GM19240 (cell line): ENCODE measurements at regions not wholly inside any gene's neighbourhood (a gene's known extent, or its start where the extent isn't known, plus 50 kb on each side); places are given as distances from the start of the nearest gene placed in this dataset.
"Not testable (repeated sequence)": the region's sequence is repeated elsewhere in the genome, so short reads cannot be mapped to it uniquely, and the experiment has no call there.

Experiments used
- DNase-seq: peaks from one replicate; pipeline ENCODE4 v3.0.0; 2011; ENCODE audit warnings: low spot score; ENCODE audit not compliant: insufficient read length

- DNase-seq, result no peak
These were observed 335.0 kb upstream of the ID2 start for GRCh38 chr2:8346706-8347430.

- not testable (repeated sequence) for DNase-seq
These were observed 332.9 kb upstream of the ID2 start for GRCh38 chr2:8348911-8349310.

DNA sequence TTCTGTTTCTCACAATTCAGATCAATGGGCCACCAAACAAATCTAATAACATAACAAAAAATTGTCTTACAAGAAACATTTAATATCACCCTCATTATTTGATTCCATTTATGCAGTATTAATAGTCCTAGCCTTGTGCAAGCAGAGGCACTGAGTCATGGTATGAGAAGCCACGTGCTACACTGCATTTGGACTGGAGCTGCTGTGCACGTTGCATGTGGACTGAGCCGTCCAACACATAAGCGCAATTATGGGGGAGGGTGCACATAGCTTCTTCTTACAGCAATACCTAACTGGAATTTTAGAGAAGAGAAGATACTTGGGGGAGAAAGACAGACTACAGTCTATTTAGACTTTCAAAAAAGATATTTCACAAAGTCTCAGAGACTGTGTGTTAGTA lies 329.6 kb upstream of the ID2 start:
- DNase-seq, result no peak

DNA sequence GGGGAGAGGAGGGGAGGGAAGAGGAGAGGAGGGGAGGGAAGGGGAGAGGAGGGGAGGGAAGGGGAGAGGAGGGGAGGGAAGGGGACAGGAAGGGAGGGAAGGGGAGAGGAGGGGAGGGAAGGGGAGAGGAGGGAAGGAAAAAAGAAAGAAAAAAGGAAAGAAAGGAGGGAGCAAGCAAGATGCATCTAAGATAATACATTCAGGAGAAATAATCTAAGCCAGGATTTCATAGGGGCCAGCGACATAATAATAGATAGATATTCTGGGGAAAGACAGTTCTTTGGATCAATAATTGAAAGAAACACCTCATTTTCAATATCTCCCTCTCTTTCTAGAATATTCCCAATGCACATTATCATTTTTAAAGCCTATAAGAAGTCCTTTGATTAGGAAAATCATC lies 328.9 kb upstream of the ID2 start:
- DNase-seq, result no peak

GRCh38 chr2:8355102-8355859 lies 326.6 kb upstream of the ID2 start:
- DNase-seq, result no peak

DNA sequence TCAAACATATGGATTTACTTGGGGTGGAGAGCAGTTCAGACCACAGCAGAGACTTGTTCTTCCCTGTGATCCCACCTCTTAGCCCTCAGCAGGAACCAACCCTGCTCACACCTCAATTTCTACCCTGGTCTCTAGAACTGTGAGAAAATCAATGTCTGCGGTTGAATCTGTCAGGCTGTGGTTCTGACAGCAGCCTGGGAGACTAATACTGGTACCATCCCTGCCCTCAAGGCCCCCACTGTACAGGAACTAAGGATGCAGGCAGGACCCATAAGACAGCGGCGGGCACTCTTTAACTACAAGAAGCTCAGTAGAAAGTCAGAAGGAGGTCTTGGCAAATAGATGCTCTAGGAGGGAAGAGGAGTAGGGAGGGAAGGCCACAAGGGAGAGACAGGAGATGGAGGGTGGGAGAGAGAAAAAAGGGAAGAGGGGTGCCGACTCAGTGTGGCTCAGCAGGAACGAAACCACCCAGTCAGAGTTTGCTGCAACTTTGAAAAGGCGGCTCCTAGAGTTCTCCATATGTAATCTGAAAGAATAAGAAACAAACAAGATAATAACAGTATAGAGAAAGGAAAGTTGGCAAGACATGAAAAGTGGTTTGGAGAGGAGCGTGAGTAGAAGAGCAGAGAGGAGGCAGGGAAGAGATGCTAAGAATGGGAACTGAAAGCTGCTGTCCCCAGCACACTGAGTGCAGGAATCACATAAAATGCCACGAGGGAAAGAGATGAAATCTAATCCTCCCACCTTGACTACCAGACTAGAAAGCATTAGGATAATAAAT lies 323.9 kb upstream of the ID2 start:
- no peak for DNase-seq

DNA sequence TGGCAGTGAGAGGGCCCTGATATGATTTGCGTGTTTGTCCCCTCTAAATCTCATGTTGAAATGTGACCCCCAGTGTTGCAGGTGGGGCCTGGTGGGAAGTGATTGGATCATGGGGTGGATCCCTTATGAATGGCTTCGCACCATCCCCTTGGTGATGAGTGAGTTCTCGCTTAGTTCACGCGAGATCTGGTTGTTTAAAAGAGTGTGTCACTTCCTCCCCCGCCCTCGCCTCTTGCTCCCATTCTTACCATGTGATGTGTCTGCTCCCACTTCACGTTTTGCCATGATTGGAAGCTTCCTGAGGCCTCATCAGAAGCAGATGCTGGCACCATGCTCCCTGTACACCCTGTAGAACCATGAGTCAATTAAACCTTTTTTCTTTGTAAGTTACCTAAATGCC lies 319.9 kb upstream of the ID2 start:
- DNase-seq, result no peak

- DNase-seq, result no peak
These were observed 318.7 kb upstream of the ID2 start for GRCh38 chr2:8363161-8363560.

DNA sequence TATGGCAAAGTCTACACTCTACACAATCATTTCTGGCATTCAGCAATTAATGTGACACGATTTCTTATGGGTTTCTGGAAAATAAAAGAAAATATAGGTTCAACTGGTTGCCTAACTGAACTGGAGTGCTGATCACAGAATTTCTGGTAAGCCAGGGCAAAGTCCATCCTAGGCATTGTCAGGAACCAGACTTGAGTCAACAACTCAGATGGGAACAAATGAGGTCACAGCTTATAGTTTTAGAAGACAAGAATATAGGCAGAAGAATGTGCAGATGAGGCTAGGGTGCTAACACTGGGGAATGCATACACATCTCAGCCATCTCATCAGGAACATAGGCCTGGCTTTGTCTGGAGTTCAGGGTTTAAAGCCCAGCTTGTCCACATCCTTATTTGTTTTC lies 317.2 kb upstream of the ID2 start:
- no peak for DNase-seq

DNA sequence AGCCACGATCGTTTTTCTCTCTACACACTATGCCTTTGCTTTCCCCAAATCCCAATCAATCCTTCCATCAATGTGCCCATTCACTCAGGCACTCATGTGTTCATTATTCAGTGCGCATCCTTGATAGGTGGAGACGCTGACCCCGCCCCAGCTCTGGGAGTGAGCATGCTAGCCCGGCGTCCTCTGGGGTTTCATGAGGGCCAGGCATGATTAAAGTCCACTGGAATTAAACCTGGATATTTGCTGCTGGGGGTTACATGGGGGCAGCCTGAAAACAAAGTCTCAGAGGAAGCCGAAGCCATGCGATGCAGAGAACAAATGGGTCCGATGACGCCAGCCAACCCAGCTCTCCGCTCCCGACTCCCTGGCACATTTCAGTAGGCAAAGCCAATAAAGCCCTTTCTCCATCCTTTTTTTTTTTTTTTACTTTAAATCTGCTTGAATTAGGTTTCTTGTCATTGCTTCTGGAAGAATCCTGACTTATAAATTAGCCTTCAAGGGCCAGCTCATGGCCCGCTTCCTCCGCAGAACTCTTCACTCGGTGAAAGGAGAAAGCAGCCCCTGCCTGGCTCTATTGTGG lies 316.4 kb upstream of the ID2 start:
- DNase-seq, result no peak

- no peak for DNase-seq
These were observed 314.0 kb upstream of the ID2 start for GRCh38 chr2:8367833-8368232.

GRCh38 chr2:8368463-8368862 lies 313.4 kb upstream of the ID2 start:
- no peak for DNase-seq

DNA sequence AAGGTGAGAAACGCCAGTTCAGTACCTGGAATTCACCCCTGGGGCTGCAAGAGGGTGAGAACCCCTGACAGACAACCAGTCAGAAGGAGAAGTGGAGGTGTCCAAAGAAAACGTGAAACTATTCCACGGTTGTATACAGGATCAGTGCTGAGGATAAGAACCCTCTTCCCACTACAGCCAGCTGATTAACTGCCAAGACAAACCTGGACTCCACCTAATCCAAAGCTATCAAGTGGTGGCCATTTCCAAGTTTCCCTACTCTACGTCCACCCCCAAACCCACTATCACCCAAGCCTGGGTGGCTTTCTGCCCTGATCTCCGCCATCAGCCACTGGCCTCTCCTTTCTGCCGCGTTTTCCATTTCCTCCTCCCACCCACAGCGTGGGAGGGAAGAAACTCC lies 312.3 kb upstream of the ID2 start:
- no peak for DNase-seq

DNA sequence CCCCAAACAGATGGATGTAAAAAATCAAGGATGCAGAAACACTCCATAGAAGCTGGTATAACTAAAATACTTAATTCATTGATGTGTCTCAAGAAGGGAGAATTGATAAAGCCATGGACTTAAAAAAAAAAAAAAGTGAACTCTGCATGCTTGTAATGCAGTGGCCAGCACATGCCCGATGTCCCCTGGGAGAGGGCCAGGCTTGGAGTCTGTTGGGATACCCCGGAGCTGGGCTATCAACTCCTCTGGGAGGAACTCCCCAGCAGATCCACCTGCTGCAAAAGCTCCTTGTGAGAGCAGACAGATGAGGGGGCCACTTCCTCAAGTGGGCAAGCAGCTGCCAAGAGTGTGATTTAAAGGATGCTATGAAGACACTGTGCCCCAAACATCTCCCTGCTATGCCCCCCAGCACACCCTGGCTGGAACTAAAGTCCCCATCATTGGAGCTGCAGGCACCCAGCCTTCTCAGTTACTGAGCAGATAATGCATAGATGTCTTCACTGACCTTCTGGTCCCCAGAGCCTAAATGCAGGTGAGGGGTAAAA lies 311.5 kb upstream of the ID2 start:
- DNase-seq, result no peak

DNA sequence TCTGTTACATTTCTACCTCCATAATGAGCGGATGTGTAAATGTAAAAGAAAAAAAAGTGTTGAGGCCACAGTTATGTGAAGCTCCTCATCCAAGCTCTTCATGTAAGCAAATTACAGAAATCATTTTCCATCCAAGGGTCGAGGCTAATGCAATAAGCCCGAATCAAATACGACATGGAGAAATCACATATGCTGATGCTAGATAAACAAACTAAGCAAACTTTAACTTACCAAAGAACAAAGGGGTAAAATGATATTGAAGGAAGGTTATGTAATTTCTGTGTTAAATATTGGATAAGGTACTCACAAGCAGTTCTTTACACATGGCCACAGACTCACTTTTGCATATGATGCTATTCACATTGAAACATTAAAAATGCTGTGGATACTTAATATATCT lies 310.2 kb upstream of the ID2 start:
- DNase-seq, result no peak

DNA sequence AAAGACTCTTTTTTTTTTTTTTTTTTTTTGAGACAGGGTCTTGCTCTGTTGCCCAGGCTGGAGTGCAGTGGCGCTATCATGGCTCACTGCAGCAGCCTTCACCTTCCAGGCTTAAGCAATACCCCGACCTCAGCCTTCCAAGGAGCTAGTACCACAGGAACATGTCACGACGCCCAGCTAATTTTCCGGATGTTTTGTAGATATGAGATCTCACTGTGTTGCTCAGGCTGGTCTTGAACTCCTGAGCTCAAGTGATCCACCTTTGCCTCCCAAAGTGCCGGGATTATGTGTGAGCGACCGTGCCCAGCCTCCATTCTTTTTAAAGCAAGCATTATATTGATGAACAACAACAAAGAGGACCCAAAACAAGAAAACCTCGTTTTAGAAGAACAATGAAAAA lies 307.1 kb upstream of the ID2 start:
- no peak for DNase-seq

DNA sequence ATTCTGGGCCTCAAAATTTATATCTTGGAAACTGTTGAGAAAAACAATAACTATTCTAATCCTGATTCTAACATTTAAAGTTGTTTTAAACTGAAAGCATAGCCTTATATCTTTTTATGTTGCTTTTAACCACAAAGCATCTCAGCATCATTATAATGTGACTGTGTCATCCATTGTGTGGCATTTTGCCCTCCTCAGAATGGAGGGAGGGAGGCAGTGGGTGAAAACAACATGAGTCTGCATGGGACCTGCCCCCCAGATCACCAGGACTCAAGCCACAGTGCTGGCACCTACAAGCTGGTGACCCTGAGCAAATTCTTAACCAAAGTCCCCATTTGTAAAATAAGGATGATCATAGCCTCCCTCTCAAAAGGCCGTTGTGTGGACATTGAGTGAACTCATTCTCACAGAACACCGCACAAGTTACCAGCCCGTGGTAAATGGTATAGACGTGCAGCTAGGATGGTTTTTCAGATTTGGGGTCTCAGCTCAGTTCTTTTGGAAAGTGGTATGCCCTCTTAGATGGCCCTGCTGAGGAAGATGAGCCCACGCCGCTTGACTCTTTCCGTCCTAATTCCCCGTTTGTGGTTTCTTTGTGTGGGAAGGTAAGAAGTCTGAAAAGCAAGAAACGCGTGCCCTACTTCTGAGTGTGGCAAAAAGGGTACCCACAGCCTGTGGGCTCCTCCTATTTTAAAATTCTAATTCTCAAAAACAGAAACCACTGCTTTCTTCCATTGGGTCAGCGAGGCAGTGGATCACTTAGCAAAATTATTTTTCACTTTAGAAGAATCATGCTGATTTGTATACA lies 305.0 kb upstream of the ID2 start:
- no peak for DNase-seq

DNA sequence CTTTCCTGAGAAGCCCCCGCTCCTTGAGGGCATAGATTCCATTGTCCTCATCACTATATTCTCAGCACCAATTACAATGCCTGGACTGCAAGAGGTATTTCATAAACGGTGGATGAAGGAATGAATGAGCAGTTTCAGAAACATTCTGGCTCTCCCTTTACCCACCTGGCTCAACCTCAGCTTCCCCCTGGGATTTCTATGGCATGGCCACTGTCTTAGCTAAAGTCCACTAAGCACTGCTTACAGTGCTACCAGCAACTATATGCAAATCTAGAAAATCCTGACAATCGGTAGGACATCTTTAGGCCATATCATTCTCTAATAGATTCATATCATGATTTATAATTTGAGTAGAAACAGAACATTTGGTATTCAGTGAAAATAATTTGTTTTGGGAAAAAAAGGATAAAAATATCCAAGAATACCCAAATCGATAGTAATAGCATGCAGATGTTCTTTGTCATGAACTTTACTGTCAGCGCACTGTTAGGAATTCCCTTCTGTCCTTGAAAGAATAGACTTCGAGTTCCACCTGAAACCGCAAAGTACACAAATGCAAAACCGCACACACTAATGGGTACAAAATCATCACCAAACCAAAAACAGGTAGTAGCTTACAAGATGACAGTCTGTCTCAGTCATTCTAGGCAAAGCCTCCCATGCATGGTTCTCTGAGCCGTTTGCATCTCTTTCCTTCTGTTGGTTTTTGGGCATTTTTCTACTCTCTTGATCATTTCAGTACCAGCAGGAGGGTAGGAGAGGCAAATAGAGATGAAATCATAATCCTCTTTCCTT lies 303.6 kb upstream of the ID2 start:
- no peak for DNase-seq

DNA sequence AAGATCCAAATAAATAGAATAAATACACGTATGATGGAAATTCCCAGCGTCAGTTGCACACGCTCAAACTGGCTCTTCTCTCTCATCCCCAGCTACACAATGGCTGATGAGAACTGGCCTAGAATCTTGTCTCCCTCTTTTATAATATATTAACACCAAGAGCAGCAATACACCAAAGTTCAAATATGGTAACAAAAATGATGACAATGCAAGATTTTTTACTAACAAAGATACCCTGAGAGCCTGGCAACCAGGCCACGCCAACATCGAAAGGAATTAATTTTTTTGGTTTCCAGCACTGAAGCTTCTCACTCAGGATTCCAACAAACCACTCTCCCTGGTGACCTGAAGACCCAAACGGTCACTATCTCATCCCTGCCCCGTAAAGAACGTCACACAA lies 302.7 kb upstream of the ID2 start:
- DNase-seq, result no peak

- no peak for DNase-seq
These were observed 302.3 kb upstream of the ID2 start for GRCh38 chr2:8379549-8379948.
